ENCODE measurements at regions not wholly inside any gene's neighbourhood (a gene's known extent, or its start where the extent isn't known, plus 50 kb on each side); places are given as distances from the start of the nearest gene placed in this dataset.

DNA sequence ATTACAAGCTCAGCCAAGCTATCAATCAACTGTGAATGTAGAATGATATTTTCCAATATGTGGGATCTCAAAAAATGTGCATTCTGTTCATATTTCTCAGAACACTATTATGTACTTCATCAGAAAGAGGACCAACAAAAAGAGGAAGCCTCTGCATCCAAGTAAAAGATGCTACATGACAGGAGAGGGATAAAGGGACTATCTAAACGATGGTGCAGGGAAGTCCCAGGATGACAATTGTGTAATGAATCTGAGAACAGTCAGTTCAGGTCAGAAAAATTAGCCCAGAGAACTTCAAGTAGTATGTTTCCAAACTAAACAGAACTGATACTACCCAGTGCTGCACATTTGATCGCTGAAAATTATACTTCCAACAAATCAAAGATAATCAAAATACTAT, 127.0 kb downstream of the ZNF330 start (continued):
- no peak for TF ChIP-seq ZNF788 (CRISPR knock-in tag; IDR thresholded peaks at IDR 0.05; ENCODE audit: borderline replicate concordance)
- no peak for TF ChIP-seq MEIS2 (CRISPR knock-in tag; IDR thresholded peaks at IDR 0.05)

DNA sequence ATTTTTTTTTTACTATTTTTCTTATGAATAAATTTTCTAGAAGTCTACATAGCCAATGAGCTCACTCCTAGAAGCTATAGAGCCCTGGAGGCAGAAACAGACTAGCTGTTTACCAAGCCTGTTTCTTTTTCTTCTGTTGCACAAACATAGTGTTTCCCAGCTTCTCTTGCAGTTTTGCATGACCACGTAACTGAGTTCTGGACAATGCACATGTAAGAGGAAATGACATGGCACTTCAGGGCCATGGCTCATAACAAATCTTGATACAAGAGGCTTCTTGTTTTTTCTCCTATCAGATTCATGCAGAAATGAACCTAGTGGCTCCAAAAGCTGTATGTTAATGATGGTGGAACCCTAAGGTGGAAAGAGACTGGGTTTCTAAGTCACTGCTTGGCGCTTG, 127.4 kb downstream of the ZNF330 start:
- Histone ChIP-seq H3K27ac (ENCODE audit: extremely low read length, insufficient read depth, low read length) (no peak overlapping the region), H3K4me1 (ENCODE audit: insufficient read depth, low read length) (no peaks in the 10 kb centered on the region), H3K79me2 (ENCODE audit: insufficient read depth, low read length) (no peaks in the 10 kb centered on the region), H3K9ac (ENCODE audit: insufficient read depth, low read depth, low read length) (no peak overlapping the region), H3K9me3 (ENCODE audit: low read length) (no peaks in the 10 kb centered on the region), H3K4me2 (ENCODE audit: low read depth, low read length) (no peak overlapping the region), H3K4me3 (replicated peaks in 1 of 3; ENCODE audit: insufficient read depth in 1 of 3, low read depth in 2 of 3, low read length in 3 of 3) (no peak overlapping the region), H3K36me3 (replicated peaks in 1 of 2; ENCODE audit: control insufficient read depth in 1 of 2, insufficient read depth in 2 of 2, low read length in 2 of 2) (no peaks in the 10 kb centered on the region), H3K27me3 (ENCODE audit: control insufficient read depth in 1 of 2, insufficient read depth in 2 of 2, low read length in 2 of 2) (no peaks in the 10 kb centered on the region), H2AFZ (ENCODE audit: low read length) (no peak overlapping the region), H4K20me1 (ENCODE audit: insufficient read depth, low read length) (no peaks in the 10 kb centered on the region)
- intact Hi-C loops (cut with micrococcal nuclease; ENCODE audit: unreplicated experiment): loop anchor here (10.0 kb wide), 1 partner anchor 193 kb away; no protein-coding TSS in a partner anchor
- no peak for DNase-seq (ENCODE audit: low spot score)
- BruUV-seq (replicated peaks): no TSS peak
- 0% methylated on average over 2 of the region's 2 CpGs for WGBS (ENCODE audit: low lambda C conversion rate)
- POLR2A ChIA-PET: no interaction called here
- FAIRE-seq: no peak
- in situ Hi-C loops (cut with HindIII; ENCODE audit: extremely low pct_ligation_motif_present, low pct_unique_long_range_greater_than_20kb): no loop called here
- ATAC-seq: no peak
- CTCF ChIA-PET (ENCODE audit: low intra/inter-chr PET ratio, low total read pairs): no interaction called here
- TF ChIP-seq, protein P1, sequence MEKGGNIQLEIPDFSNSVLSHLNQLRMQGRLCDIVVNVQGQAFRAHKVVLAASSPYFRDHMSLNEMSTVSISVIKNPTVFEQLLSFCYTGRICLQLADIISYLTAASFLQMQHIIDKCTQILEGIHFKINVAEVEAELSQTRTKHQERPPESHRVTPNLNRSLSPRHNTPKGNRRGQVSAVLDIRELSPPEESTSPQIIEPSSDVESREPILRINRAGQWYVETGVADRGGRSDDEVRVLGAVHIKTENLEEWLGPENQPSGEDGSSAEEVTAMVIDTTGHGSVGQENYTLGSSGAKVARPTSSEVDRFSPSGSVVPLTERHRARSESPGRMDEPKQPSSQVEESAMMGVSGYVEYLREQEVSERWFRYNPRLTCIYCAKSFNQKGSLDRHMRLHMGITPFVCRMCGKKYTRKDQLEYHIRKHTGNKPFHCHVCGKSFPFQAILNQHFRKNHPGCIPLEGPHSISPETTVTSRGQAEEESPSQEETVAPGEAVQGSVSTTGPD (CRISPR knock-in tag; IDR thresholded peaks at IDR 0.05): no peak
- TF ChIP-seq ZNF660 (CRISPR knock-in tag; IDR thresholded peaks at IDR 0.05; ENCODE audit: borderline replicate concordance, low read depth): no peak
- TF ChIP-seq, protein P2, sequence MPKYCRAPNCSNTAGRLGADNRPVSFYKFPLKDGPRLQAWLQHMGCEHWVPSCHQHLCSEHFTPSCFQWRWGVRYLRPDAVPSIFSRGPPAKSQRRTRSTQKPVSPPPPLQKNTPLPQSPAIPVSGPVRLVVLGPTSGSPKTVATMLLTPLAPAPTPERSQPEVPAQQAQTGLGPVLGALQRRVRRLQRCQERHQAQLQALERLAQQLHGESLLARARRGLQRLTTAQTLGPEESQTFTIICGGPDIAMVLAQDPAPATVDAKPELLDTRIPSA (CRISPR knock-in tag; IDR thresholded peaks at IDR 0.05; ENCODE audit: borderline replicate concordance): no peak
- TF ChIP-seq, protein P3, sequence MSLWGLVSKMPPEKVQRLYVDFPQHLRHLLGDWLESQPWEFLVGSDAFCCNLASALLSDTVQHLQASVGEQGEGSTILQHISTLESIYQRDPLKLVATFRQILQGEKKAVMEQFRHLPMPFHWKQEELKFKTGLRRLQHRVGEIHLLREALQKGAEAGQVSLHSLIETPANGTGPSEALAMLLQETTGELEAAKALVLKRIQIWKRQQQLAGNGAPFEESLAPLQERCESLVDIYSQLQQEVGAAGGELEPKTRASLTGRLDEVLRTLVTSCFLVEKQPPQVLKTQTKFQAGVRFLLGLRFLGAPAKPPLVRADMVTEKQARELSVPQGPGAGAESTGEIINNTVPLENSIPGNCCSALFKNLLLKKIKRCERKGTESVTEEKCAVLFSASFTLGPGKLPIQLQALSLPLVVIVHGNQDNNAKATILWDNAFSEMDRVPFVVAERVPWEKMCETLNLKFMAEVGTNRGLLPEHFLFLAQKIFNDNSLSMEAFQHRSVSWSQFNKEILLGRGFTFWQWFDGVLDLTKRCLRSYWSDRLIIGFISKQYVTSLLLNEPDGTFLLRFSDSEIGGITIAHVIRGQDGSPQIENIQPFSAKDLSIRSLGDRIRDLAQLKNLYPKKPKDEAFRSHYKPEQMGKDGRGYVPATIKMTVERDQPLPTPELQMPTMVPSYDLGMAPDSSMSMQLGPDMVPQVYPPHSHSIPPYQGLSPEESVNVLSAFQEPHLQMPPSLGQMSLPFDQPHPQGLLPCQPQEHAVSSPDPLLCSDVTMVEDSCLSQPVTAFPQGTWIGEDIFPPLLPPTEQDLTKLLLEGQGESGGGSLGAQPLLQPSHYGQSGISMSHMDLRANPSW (CRISPR knock-in tag; IDR thresholded peaks at IDR 0.05; ENCODE audit: borderline replicate concordance): no peak
- TF ChIP-seq, protein P4, sequence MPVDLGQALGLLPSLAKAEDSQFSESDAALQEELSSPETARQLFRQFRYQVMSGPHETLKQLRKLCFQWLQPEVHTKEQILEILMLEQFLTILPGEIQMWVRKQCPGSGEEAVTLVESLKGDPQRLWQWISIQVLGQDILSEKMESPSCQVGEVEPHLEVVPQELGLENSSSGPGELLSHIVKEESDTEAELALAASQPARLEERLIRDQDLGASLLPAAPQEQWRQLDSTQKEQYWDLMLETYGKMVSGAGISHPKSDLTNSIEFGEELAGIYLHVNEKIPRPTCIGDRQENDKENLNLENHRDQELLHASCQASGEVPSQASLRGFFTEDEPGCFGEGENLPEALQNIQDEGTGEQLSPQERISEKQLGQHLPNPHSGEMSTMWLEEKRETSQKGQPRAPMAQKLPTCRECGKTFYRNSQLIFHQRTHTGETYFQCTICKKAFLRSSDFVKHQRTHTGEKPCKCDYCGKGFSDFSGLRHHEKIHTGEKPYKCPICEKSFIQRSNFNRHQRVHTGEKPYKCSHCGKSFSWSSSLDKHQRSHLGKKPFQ (CRISPR knock-in tag; IDR thresholded peaks at IDR 0.05; ENCODE audit: insufficient replicate concordance): no peak
- TF ChIP-seq ZNF121 (CRISPR knock-in tag; IDR thresholded peaks at IDR 0.05): no peak
- TF ChIP-seq NFKB2 (CRISPR knock-in tag; IDR thresholded peaks at IDR 0.05; ENCODE audit: borderline replicate concordance): no peak
- TF ChIP-seq CEBPB (IDR thresholded peaks at IDR 0.05; ENCODE audit: borderline replicate concordance, low read depth, low read length): no peak
- no peak for TF ChIP-seq ZNF724P (CRISPR knock-in tag; IDR thresholded peaks at IDR 0.05; ENCODE audit: borderline replicate concordance)
- no peak for TF ChIP-seq PHF20 (CRISPR knock-in tag; IDR thresholded peaks at IDR 0.05)
- no peak for TF ChIP-seq GATAD2A (CRISPR knock-in tag; IDR thresholded peaks at IDR 0.05)
- TF ChIP-seq SMC3 (IDR thresholded peaks at IDR 0.05; ENCODE audit: low read length): no peak
- TF ChIP-seq, protein P5, sequence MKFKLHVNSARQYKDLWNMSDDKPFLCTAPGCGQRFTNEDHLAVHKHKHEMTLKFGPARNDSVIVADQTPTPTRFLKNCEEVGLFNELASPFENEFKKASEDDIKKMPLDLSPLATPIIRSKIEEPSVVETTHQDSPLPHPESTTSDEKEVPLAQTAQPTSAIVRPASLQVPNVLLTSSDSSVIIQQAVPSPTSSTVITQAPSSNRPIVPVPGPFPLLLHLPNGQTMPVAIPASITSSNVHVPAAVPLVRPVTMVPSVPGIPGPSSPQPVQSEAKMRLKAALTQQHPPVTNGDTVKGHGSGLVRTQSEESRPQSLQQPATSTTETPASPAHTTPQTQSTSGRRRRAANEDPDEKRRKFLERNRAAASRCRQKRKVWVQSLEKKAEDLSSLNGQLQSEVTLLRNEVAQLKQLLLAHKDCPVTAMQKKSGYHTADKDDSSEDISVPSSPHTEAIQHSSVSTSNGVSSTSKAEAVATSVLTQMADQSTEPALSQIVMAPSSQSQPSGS (CRISPR knock-in tag; IDR thresholded peaks at IDR 0.05): no peak
- TF ChIP-seq, protein P6, sequence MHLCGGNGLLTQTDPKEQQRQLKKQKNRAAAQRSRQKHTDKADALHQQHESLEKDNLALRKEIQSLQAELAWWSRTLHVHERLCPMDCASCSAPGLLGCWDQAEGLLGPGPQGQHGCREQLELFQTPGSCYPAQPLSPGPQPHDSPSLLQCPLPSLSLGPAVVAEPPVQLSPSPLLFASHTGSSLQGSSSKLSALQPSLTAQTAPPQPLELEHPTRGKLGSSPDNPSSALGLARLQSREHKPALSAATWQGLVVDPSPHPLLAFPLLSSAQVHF (CRISPR knock-in tag; IDR thresholded peaks at IDR 0.05): no peak
